IMR-90 (cell line): ENCODE measurements at regions not wholly inside any gene's neighbourhood (a gene's known extent, or its start where the extent isn't known, plus 50 kb on each side); places are given as distances from the start of the nearest gene placed in this dataset.

Experiments
- ATAC-seq: fragments of 200-7000 bp; cut with Tn5 transposase; 2 replicates; pipeline ENCODE4 v1.9.1; 2020; ENCODE audit warnings: low read depth, mild to moderate bottlenecking, moderate library complexity
- BruUV-seq: library from RNA; stranded (reverse); fragments of 400-500 nt; replicated peaks from 2 replicates; lab custom pipeline; 2021; lab: Mats Ljungman, UMichigan
- CTCF ChIA-PET: fragments of 300-600 bp; formaldehyde crosslinking; extraction: SDS; loops from one replicate; lab custom pipeline; 2021; ENCODE audit warnings: antibody characterized with exemption; lab: Yijun Ruan, JAX
- POLR2A ChIA-PET: fragments of 300-600 bp; sonication (Branson Sonifier 250); formaldehyde crosslinking; loops from one replicate; lab custom pipeline; 2022; ENCODE audit warnings: antibody characterized with exemption; ENCODE audit not compliant: unreplicated experiment; lab: Charles Lee
- DNase-seq: peaks from one replicate; pipeline ENCODE4 v3.0.0; 2013
- H2AFZ ChIP-seq: replicated peaks from 2 replicates; pipeline ENCODE3; 2013; ENCODE audit warnings: low read length, mild to moderate bottlenecking; ENCODE audit not compliant: poor library complexity
- H2AK5ac ChIP-seq: 2 replicates; pipeline ENCODE4 v1.6.1; 2013; ENCODE audit warnings: low read depth, low read length, inconsistent platforms
- H2AK9ac ChIP-seq: replicated peaks from 2 replicates; pipeline ENCODE3; 2013; ENCODE audit warnings: mild to moderate bottlenecking, low read depth, low read length, moderate library complexity; ENCODE audit not compliant: poor library complexity
- H2BK120ac ChIP-seq: 2 replicates; pipeline ENCODE4 v1.6.1; 2013; ENCODE audit warnings: low read depth, low read length, inconsistent platforms
- H2BK15ac ChIP-seq: 3 replicates; pipeline ENCODE4 v1.6.1; 2013; ENCODE audit warnings: low read depth, low read length, inconsistent platforms
- H2BK20ac ChIP-seq: 2 replicates; pipeline ENCODE4 v1.6.1; 2013; ENCODE audit warnings: low read depth, mild to moderate bottlenecking, inconsistent platforms, low read length, moderate library complexity
- H2BK5ac ChIP-seq: 2 replicates; pipeline ENCODE4 v1.6.1; 2013; ENCODE audit warnings: mild to moderate bottlenecking, low read depth, low read length, inconsistent platforms; ENCODE audit not compliant: poor library complexity, severe bottlenecking
- H3K14ac ChIP-seq: replicated peaks from 2 replicates; pipeline ENCODE4 v1.6.1; 2013; ENCODE audit warnings: low read depth, low read length, inconsistent platforms
- H3K18ac ChIP-seq: 2 replicates; pipeline ENCODE4 v1.6.1; 2013; ENCODE audit warnings: low read depth, low read length, control low read depth
- H3K23ac ChIP-seq: 2 replicates; pipeline ENCODE4 v1.6.1; 2013; ENCODE audit warnings: low read depth, low read length, inconsistent platforms
- H3K27ac ChIP-seq: 2 replicates; pipeline ENCODE4 v1.5.1; 2013; ENCODE audit warnings: mild to moderate bottlenecking, control low read depth, low read length; ENCODE audit not compliant: insufficient read depth
- H3K27me3 ChIP-seq: 2 replicates; pipeline ENCODE4 v1.6.1; 2013; ENCODE audit warnings: low read length; ENCODE audit not compliant: control insufficient read depth, insufficient read depth
- H3K36me3 ChIP-seq: 2 replicates; pipeline ENCODE4 v1.6.1; 2013; ENCODE audit warnings: low read length, mixed read lengths; ENCODE audit not compliant: control insufficient read depth, insufficient read depth
- H3K4ac ChIP-seq: 2 replicates; pipeline ENCODE4 v1.6.1; 2013; ENCODE audit warnings: low read depth, low read length, inconsistent platforms
- H3K4me1 ChIP-seq: 2 replicates; pipeline ENCODE4 v1.6.1; 2013; ENCODE audit warnings: low read length, mixed read lengths; ENCODE audit not compliant: control insufficient read depth, insufficient read depth
- H3K4me2 ChIP-seq: 2 replicates; pipeline ENCODE4 v1.6.1; 2013; ENCODE audit warnings: low read depth, mild to moderate bottlenecking, control low read depth, low read length, moderate library complexity
- H3K4me3 ChIP-seq: 2 replicates; pipeline ENCODE4 v1.5.1; 2013; ENCODE audit warnings: low read depth, mild to moderate bottlenecking, control low read depth, low read length, moderate library complexity; ENCODE audit not compliant: insufficient read depth
- H3K56ac ChIP-seq: 2 replicates; pipeline ENCODE4 v1.6.1; 2013; ENCODE audit warnings: low read length, inconsistent platforms; ENCODE audit not compliant: insufficient read depth; ENCODE audit errors: extremely low read depth
- H3K79me1 ChIP-seq, 2 experiments: 2 replicates each; pipeline ENCODE4 v1.6.1; 2013; ENCODE audit warnings: low read length in 2 of 2, inconsistent platforms in 1 of 2, low read depth in 1 of 2
- H3K9ac ChIP-seq: 2 replicates; pipeline ENCODE4 v1.6.1; 2013; ENCODE audit warnings: low read depth, low read length, control low read depth
- H3K9me1 ChIP-seq: 2 replicates; pipeline ENCODE4 v1.6.1; 2013; ENCODE audit warnings: low read length, inconsistent platforms; ENCODE audit not compliant: insufficient read depth
- H3K9me3 ChIP-seq: 2 replicates; pipeline ENCODE4 v1.6.1; 2013; ENCODE audit warnings: low read length; ENCODE audit not compliant: control insufficient read depth, insufficient read depth
- H4K20me1 ChIP-seq: 2 replicates; pipeline ENCODE4 v1.6.1; 2013; ENCODE audit warnings: low read length, inconsistent platforms; ENCODE audit not compliant: insufficient read depth
- H4K5ac ChIP-seq: 2 replicates; pipeline ENCODE4 v1.6.1; 2013; ENCODE audit warnings: mild to moderate bottlenecking, low read depth, low read length, control low read depth
- H4K8ac ChIP-seq, 2 experiments: 2 replicates each; pipeline ENCODE4 v1.6.1; 2013; ENCODE audit warnings: low read depth in 2 of 2, low read length in 2 of 2, control low read depth in 1 of 2, inconsistent platforms in 1 of 2
- H4K91ac ChIP-seq: 2 replicates; pipeline ENCODE4 v1.6.1; 2013; ENCODE audit warnings: low read depth, low read length, inconsistent platforms; ENCODE audit not compliant: insufficient read depth
- CEBPB ChIP-seq: IDR thresholded peaks from 2 replicates; pipeline ENCODE4 v1.6.1; 2012; ENCODE audit warnings: low read depth, low read length, improper control_type of control experiment
- WGBS, 2 experiments: methylation state at CpG; one replicate each; pipeline versions ENCODE4 v1.1.5 to v1.1.7; 2013; ENCODE audit warnings: missing lambda C conversion rate in 2 of 2; ENCODE audit not compliant: insufficient read length in 1 of 2; ENCODE audit errors: extremely low coverage in 2 of 2; 5-methylcytosine and 5-hydroxymethylcytosine counted together
- dilution Hi-C: fragments of 300-500 bp; cut with HindIII; formaldehyde crosslinking; loops from one replicate; pipeline ENCODE4 v1.14.3; 2018; ENCODE audit warnings: low sequenced_read_pairs; ENCODE audit not compliant: unreplicated experiment
- in situ Hi-C: fragments of 300-500 bp; cut with MboI; formaldehyde crosslinking; loops from 3 replicates; pipeline ENCODE4 v1.14.3; 2019; ENCODE audit warnings: low sequenced_read_pairs, inconsistent platforms, mixed read lengths
- intact Hi-C: fragments of 100-400 bp; cut with micrococcal nuclease; formaldehyde crosslinking; loops from 2 replicates; pipeline ENCODE4 v1.10.0; 2022

DNA sequence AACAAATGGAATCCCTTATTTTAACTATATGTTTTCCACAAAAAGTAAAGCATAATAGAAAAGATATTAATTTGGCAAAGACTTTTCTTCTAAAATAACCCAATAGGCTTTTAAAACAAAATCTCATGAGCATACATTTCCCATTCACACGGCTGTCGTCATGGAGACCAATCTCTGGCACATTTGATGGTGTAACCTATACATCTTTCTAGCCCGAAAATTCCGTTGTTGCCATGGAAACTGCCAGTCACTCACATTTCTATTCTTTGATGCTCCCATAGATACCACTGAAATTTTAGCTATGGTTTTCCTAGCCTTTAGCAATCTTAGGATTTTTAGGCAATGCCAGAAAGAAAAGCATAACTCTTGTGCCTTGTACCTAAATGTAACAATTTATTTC, 262.9 kb upstream of the TRPM3 start:
- Histone ChIP-seq H3K79me1 (no peaks in the 10 kb centered on the region), H3K4me2 (no peak overlapping the region), H3K9me3 (no peaks in the 10 kb centered on the region), H2AK9ac (no peak overlapping the region), H4K91ac (no peak overlapping the region), H3K56ac (no peak overlapping the region), H2BK120ac (no peak overlapping the region), H3K18ac (no peak overlapping the region), H2BK15ac (no peak overlapping the region), H3K23ac (no peak overlapping the region), H4K5ac (no peak overlapping the region), H3K36me3 (no peaks in the 10 kb centered on the region), H2AK5ac (no peak overlapping the region), H3K9me1 (no peaks in the 10 kb centered on the region), H3K4me1 (no peaks in the 10 kb centered on the region), H3K27ac (no peak overlapping the region), H4K20me1 (no peaks in the 10 kb centered on the region), H2BK20ac (no peak overlapping the region), H2BK5ac (no peak overlapping the region), H3K27me3 (no peaks in the 10 kb centered on the region), H2AFZ (no peak overlapping the region), H3K14ac (no peak overlapping the region), H3K4ac (no peak overlapping the region), H4K8ac (no peak overlapping the region), H3K9ac (no peak overlapping the region), H3K4me3 (no peak overlapping the region)
- DNase-seq: no peak
- ChIA-PET CTCF (no interaction called here), POLR2A (no interaction called here)
- dilution Hi-C loops (no loop called here), intact Hi-C loops (no loop called here), in situ Hi-C loops (loop anchor here (25.0 kb wide), 1 partner anchor 97 kb away; no protein-coding TSS in a partner anchor)
- no peak for ATAC-seq
- TF ChIP-seq CEBPB: no peak
- BruUV-seq: no TSS peak
- 22% methylated on average over 3 of the region's 4 CpGs; no CpG with 5 or more reads in 1 of the 2 experiments for WGBS, 2 experiments
